Colonic mucosa (tissue), 4 donors: ENCODE measurements at regions not wholly inside any gene's neighbourhood (a gene's known extent, or its start where the extent isn't known, plus 50 kb on each side); places are given as distances from the start of the nearest gene placed in this dataset.

ENCODE experiments used
- DNase-seq: peaks from one replicate; pipeline ENCODE4 v3.0.0-alpha.2; 2020
- H3K27ac ChIP-seq: fragments of 200-600 bp; one replicate; pipeline ENCODE4 v1.8.0; 2021
- H3K27me3 ChIP-seq: fragments of 200-600 bp; one replicate; pipeline ENCODE4 v1.8.0; 2021
- H3K36me3 ChIP-seq: fragments of 200-600 bp; one replicate; pipeline ENCODE4 v1.8.0; 2021
- H3K4me1 ChIP-seq: fragments of 200-600 bp; one replicate; pipeline ENCODE4 v1.8.0; 2021; ENCODE audit warnings: mild to moderate bottlenecking
- H3K4me3 ChIP-seq: fragments of 200-600 bp; one replicate; pipeline ENCODE4 v1.8.0; 2021
- H3K9ac ChIP-seq, 2 donors: one replicate each; pipeline ENCODE4 v1.7.0; 2013; ENCODE audit warnings: control low read depth in 2 of 2, low read depth in 2 of 2, low read length in 2 of 2
- H3K9me3 ChIP-seq: fragments of 200-600 bp; one replicate; pipeline ENCODE4 v1.8.0; 2021
- CTCF ChIP-seq: fragments of 200-600 bp; IDR thresholded peaks from one replicate; pipeline ENCODE4 v1.8.0; 2022; ENCODE audit warnings: antibody characterized with exemption, mild to moderate bottlenecking
- intact Hi-C: fragments of 100-400 bp; cut with DNase I; formaldehyde crosslinking; loops from one replicate; pipeline ENCODE4 v1.14.1; 2022
- donor health status: healthy.
- donor health status: DM: no; HTN: no; CAD: no.
- donor health status: DM: no; HTN: no; CAD: no.

- H3K4me1 ChIP-seq: no peaks in the 10 kb centered on the region
- no peak overlapping the region for H3K27ac ChIP-seq
- no peak for TF ChIP-seq CTCF
- DNase-seq: no peak
- H3K27me3 ChIP-seq: no peaks in the 10 kb centered on the region
- H3K4me3 ChIP-seq: no peak overlapping the region
- H3K9me3 ChIP-seq: no peaks in the 10 kb centered on the region
- H3K36me3 ChIP-seq: no peaks in the 10 kb centered on the region
- no peak overlapping the region for H3K9ac ChIP-seq
- intact Hi-C loops: no loop called here
Measured at GRCh38 chr10:50961297-50961696, 75.9 kb upstream of the A1CF start.

- Histone ChIP-seq H3K9me3 (no peaks in the 10 kb centered on the region), H3K36me3 (no peaks in the 10 kb centered on the region), H3K4me3 (no peak overlapping the region), H3K4me1 (no peaks in the 10 kb centered on the region), H3K27ac (no peak overlapping the region), H3K27me3 (no peaks in the 10 kb centered on the region), H3K9ac (no peak overlapping the region)
- intact Hi-C loops: no loop called here
- no peak for TF ChIP-seq CTCF
- DNase-seq: no peak
Measured at GRCh38 chr10:50963063-50963462, 77.6 kb upstream of the A1CF start.

GRCh38 chr10:50968386-50969091 lies 83.1 kb upstream of the A1CF start:
- Histone ChIP-seq H3K4me1 (peaks cover 6% of the 10 kb centered on the region), H3K9me3 (no peaks in the 10 kb centered on the region), H3K27me3 (no peaks in the 10 kb centered on the region), H3K27ac (no peak overlapping the region), H3K4me3 (no peak overlapping the region), H3K36me3 (no peaks in the 10 kb centered on the region), H3K9ac (no peak overlapping the region)
- no peak for DNase-seq
- no peak for TF ChIP-seq CTCF
- intact Hi-C loops: no loop called here

- DNase-seq: peak; percentile 86
Measured at GRCh38 chr10:50972591-50972990, 87.2 kb upstream of the A1CF start.

GRCh38 chr10:50981385-50981784 lies 92.9 kb upstream of the PRKG1 start:
- no peaks in the 10 kb centered on the region for H3K27me3 ChIP-seq
- no peak overlapping the region for H3K9ac ChIP-seq
- no peak overlapping the region for H3K4me3 ChIP-seq
- H3K4me1 ChIP-seq: no peaks in the 10 kb centered on the region
- intact Hi-C loops: no loop called here
- no peak for DNase-seq
- no peak for TF ChIP-seq CTCF
- no peaks in the 10 kb centered on the region for H3K36me3 ChIP-seq
- H3K27ac ChIP-seq: no peak overlapping the region
- no peaks in the 10 kb centered on the region for H3K9me3 ChIP-seq

More at GRCh38 chr10:50972591-50972990, 87.2 kb upstream of the A1CF start:
- TF ChIP-seq CTCF: no peak
- intact Hi-C loops: no loop called here
- H3K27ac ChIP-seq: peak overlapping the region; percentile 88
- no peaks in the 10 kb centered on the region for H3K9me3 ChIP-seq
- no peak overlapping the region for H3K4me3 ChIP-seq
- peaks cover 6% of the 10 kb centered on the region for H3K4me1 ChIP-seq
- H3K27me3 ChIP-seq: no peaks in the 10 kb centered on the region
- H3K9ac ChIP-seq: no peak overlapping the region
- no peaks in the 10 kb centered on the region for H3K36me3 ChIP-seq
